Ishikawa (cell line): ENCODE measurements at regions not wholly inside any gene's neighbourhood (a gene's known extent, or its start where the extent isn't known, plus 50 kb on each side); places are given as distances from the start of the nearest gene placed in this dataset.

Experiments used
- CREB1 ChIP-seq: IDR thresholded peaks from 2 replicates; pipeline ENCODE4 v1.6.1; 2012; ENCODE audit warnings: low read depth
- EP300 ChIP-seq: IDR thresholded peaks from 2 replicates; pipeline ENCODE4 v1.6.1; 2012; ENCODE audit warnings: borderline replicate concordance
- MAX ChIP-seq: IDR thresholded peaks from 2 replicates; pipeline ENCODE4 v1.6.1; 2012
- RAD21 ChIP-seq: IDR thresholded peaks from 2 replicates; pipeline ENCODE4 v1.6.1; 2012; ENCODE audit warnings: low read depth
- TAF1 ChIP-seq: IDR thresholded peaks from 2 replicates; pipeline ENCODE4 v1.6.1; 2012; ENCODE audit warnings: low read depth, mild to moderate bottlenecking

- TF ChIP-seq EP300 (no peak), RAD21 (no peak), MAX (no peak), TAF1 (no peak), CREB1 (no peak)
Measured at GRCh38 chr5:158531860-158532259, 567.9 kb downstream of the EBF1 start.
